ENCODE measurements at regions not wholly inside any gene's neighbourhood (a gene's known extent, or its start where the extent isn't known, plus 50 kb on each side); places are given as distances from the start of the nearest gene placed in this dataset.

DNA sequence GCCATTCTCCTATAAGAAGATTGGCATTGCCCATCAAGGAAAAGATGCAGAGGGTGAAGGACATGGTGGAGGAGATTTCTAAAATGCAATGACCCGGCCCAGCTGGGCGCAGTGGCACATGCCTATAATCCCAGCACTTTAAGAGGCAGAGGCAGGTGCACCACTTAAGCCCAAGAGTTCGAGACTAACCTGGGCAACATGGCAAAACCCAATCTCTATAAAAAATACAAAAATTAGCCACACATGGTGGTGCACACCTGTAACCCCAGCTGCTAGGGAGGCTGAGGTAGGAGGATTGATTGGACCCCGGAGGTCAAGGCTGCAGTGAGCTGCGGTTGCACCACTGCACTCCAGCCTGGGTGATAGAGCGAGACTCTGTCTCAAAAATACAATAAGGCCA, 331.8 kb downstream of the FOXO1 start:
- no peak for TF ChIP-seq SUZ12 (IDR thresholded peaks at IDR 0.05; ENCODE audit: extremely low read depth, insufficient read depth, insufficient read length)
- no peak for TF ChIP-seq ZNF274 (IDR thresholded peaks at IDR 0.05; ENCODE audit: low read depth, low read length)
- no peak for TF ChIP-seq YY1 (IDR thresholded peaks at IDR 0.05; ENCODE audit: insufficient read depth, insufficient read length)
